22Rv1 (cell line): ENCODE measurements at regions not wholly inside any gene's neighbourhood (a gene's known extent, or its start where the extent isn't known, plus 50 kb on each side); places are given as distances from the start of the nearest gene placed in this dataset.

Experiments used
- CTCF ChIP-seq: fragments of 450-650 bp; IDR thresholded peaks from 2 replicates; pipeline ENCODE4 v1.5.1; 2017; ENCODE audit warnings: mild to moderate bottlenecking
- ZFX ChIP-seq: fragments of 450-650 bp; IDR thresholded peaks from 2 replicates; pipeline ENCODE4 v1.6.1; 2017; ENCODE audit warnings: antibody characterized with exemption, borderline replicate concordance

GRCh38 chr2:20539776-20540586 lies 93.1 kb downstream of the RHOB start:
- TF ChIP-seq CTCF (no peak), ZFX (no peak)
